GM23338 (cell line): ENCODE measurements at regions not wholly inside any gene's neighbourhood (a gene's known extent, or its start where the extent isn't known, plus 50 kb on each side); places are given as distances from the start of the nearest gene placed in this dataset.

ENCODE experiments used
- CTCF ChIP-seq, 2 experiments: fragments of 200-600 bp in 1 of 2; sonication (generic) in 1 of 2; conservative IDR thresholded peaks; 2 replicates each; pipeline versions ENCODE4 v1.5.1 to v1.6.1; 2016 to 2017; ENCODE audit warnings: antibody characterized with exemption in 2 of 2, low read depth in 2 of 2, mild to moderate bottlenecking in 2 of 2, moderate library complexity in 1 of 2
- EZH2 ChIP-seq: fragments of 200-600 bp; sonication (generic); IDR thresholded peaks from one replicate; pipeline ENCODE4 v1.8.0; 2017; ENCODE audit warnings: antibody characterized with exemption, mild to moderate bottlenecking, low read depth; ENCODE audit not compliant: unreplicated experiment
- NANOG ChIP-seq: IDR thresholded peaks from 2 replicates; pipeline ENCODE4 v1.6.1; 2016; ENCODE audit warnings: antibody characterized with exemption, borderline replicate concordance
- POLR2AphosphoS5 ChIP-seq: IDR thresholded peaks from 2 replicates; pipeline ENCODE4 v1.6.1; 2016; ENCODE audit warnings: antibody characterized with exemption, low read depth
- ZNF331 ChIP-seq: fragments of 250-450 bp; sonication (Bioruptor Pico); IDR thresholded peaks from 2 replicates; pipeline ENCODE4 v1.5.0; 2020; ENCODE audit warnings: low read depth, mild to moderate bottlenecking, moderate library complexity
- TF ChIP-seq, protein P1 (sequence below): IDR thresholded peaks from 2 replicates; pipeline ENCODE4 v1.6.1; 2016; ENCODE audit warnings: antibody characterized with exemption

- no peak for TF ChIP-seq CTCF (conservative IDR thresholded peaks at IDR 0.05; ENCODE audit: low read depth in 2 of 2)
- no peak for TF ChIP-seq POLR2AphosphoS5
- TF ChIP-seq, protein P1, sequence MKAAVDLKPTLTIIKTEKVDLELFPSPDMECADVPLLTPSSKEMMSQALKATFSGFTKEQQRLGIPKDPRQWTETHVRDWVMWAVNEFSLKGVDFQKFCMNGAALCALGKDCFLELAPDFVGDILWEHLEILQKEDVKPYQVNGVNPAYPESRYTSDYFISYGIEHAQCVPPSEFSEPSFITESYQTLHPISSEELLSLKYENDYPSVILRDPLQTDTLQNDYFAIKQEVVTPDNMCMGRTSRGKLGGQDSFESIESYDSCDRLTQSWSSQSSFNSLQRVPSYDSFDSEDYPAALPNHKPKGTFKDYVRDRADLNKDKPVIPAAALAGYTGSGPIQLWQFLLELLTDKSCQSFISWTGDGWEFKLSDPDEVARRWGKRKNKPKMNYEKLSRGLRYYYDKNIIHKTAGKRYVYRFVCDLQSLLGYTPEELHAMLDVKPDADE: no peak
- TF ChIP-seq EZH2: no peak
- no peak for TF ChIP-seq NANOG
- no peak for TF ChIP-seq ZNF331 (CRISPR knock-in tag)
Observed at GRCh38 chr6:33854572-33855030, 50.8 kb upstream of the MLN start.
